ENCODE measurements at regions not wholly inside any gene's neighbourhood (a gene's known extent, or its start where the extent isn't known, plus 50 kb on each side); places are given as distances from the start of the nearest gene placed in this dataset.

DNA sequence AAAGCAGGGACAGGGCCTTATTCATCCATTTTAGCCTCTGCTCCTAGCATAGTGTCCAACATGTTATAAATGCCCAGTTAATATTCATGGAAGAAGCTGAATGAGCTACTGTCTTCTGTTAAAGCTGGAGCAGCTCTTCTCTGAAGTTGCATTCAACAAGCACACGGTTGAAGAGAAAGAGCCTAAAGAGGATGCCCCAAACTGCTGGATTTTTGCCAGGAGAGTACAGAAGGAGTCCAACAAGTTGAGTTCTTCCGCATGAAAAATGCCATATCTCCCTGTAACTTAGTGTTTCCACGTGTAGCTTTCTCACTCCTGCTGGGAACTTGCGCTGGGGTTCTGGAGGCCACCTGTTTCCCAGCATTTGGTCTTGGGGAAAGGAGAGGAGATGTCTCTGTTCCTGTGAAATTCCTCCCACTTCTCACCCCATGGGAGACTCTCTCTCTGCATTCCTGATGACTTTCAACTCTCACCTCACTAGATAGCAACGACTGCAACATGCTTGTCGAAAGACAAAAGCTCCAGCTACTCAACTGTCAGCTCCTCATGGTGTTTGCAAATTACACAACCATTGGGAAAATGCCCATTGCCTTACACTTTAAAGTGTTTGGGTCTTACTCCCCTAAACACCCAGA, 122.8 kb downstream of the KIF4B start:
- H3K4me2 ChIP-seq (ENCODE audit: insufficient read depth, low read length): no peak overlapping the region
- ATAC-seq: no peak
- no peaks in the 10 kb centered on the region for H3K27me3 ChIP-seq (ENCODE audit: control insufficient read depth in 2 of 2, insufficient read depth in 2 of 2, low read length in 2 of 2)
- no peak overlapping the region for H3K4me3 ChIP-seq
- no peaks in the 10 kb centered on the region for H3K79me2 ChIP-seq (ENCODE audit: control insufficient read depth, insufficient read depth, low read length)
- intact Hi-C loops (cut with micrococcal nuclease) (loop anchor here (5.0 kb wide), 2 partner anchors 164 to 1996 kb away; no protein-coding TSS in a partner anchor), in situ Hi-C loops (cut with MboI) (loop anchor here (10.0 kb wide), 1 partner anchor 1998 kb away; no protein-coding TSS in a partner anchor)
- H4K20me1 ChIP-seq (replicated peaks; ENCODE audit: control insufficient read depth, insufficient read depth, low read length): no peaks in the 10 kb centered on the region
- no peak overlapping the region for H2AFZ ChIP-seq (ENCODE audit: low read depth, low read length)
- no TSS peak for BruUV-seq (replicated peaks)
- no peak for DNase-seq (ENCODE audit: extremely low read depth in 1 of 4, low spot score in 3 of 4)
- no peaks in the 10 kb centered on the region for H3K36me3 ChIP-seq (ENCODE audit: control insufficient read depth, insufficient read depth, low read length)
- no peak for FAIRE-seq
- WGBS (ENCODE audit: insufficient coverage, low coverage, missing lambda C conversion rate): 0% methylated on average over 6 of the region's 6 CpGs
- POLR2A ChIA-PET: no interaction called here
- no peaks in the 10 kb centered on the region for H3K9me1 ChIP-seq (ENCODE audit: control insufficient read depth, insufficient read depth, low read length)
- H3K9ac ChIP-seq (ENCODE audit: insufficient read depth in 1 of 2, low read depth in 2 of 2, low read length in 2 of 2): no peak overlapping the region
- H3K9me3 ChIP-seq (replicated peaks; ENCODE audit: control insufficient read depth, insufficient read depth, low read depth, low read length): no peaks in the 10 kb centered on the region
- CTCF ChIA-PET (ENCODE audit: low intra/inter-chr PET ratio): no interaction called here
- no peaks in the 10 kb centered on the region for H3K4me1 ChIP-seq (replicated peaks in 1 of 2; ENCODE audit: control insufficient read depth in 2 of 2, insufficient read depth in 2 of 2, low read length in 2 of 2)
- no peak overlapping the region for H3K27ac ChIP-seq (ENCODE audit: extremely low read depth, low read depth, low read length)
- TF ChIP-seq ZNF197 (CRISPR knock-in tag; IDR thresholded peaks at IDR 0.05; ENCODE audit: low read depth): no peak
- no peak for TF ChIP-seq SRSF7 (optimal IDR thresholded peaks at IDR 0.05; ENCODE audit: low read depth, low read length)
- no peak for TF ChIP-seq CAMTA2 (CRISPR knock-in tag; conservative IDR thresholded peaks at IDR 0.05)
- no peak for TF ChIP-seq RBM39 (optimal IDR thresholded peaks at IDR 0.05; ENCODE audit: low read depth, low read length)
- no peak for TF ChIP-seq HNRNPH1 (optimal IDR thresholded peaks at IDR 0.05; ENCODE audit: low read depth, low read length)
- no peak for TF ChIP-seq NFIX (CRISPR knock-in tag; IDR thresholded peaks at IDR 0.05; ENCODE audit: low read depth)
- TF ChIP-seq EGR1 (conservative IDR thresholded peaks at IDR 0.05): no peak
- TF ChIP-seq, protein P1, sequence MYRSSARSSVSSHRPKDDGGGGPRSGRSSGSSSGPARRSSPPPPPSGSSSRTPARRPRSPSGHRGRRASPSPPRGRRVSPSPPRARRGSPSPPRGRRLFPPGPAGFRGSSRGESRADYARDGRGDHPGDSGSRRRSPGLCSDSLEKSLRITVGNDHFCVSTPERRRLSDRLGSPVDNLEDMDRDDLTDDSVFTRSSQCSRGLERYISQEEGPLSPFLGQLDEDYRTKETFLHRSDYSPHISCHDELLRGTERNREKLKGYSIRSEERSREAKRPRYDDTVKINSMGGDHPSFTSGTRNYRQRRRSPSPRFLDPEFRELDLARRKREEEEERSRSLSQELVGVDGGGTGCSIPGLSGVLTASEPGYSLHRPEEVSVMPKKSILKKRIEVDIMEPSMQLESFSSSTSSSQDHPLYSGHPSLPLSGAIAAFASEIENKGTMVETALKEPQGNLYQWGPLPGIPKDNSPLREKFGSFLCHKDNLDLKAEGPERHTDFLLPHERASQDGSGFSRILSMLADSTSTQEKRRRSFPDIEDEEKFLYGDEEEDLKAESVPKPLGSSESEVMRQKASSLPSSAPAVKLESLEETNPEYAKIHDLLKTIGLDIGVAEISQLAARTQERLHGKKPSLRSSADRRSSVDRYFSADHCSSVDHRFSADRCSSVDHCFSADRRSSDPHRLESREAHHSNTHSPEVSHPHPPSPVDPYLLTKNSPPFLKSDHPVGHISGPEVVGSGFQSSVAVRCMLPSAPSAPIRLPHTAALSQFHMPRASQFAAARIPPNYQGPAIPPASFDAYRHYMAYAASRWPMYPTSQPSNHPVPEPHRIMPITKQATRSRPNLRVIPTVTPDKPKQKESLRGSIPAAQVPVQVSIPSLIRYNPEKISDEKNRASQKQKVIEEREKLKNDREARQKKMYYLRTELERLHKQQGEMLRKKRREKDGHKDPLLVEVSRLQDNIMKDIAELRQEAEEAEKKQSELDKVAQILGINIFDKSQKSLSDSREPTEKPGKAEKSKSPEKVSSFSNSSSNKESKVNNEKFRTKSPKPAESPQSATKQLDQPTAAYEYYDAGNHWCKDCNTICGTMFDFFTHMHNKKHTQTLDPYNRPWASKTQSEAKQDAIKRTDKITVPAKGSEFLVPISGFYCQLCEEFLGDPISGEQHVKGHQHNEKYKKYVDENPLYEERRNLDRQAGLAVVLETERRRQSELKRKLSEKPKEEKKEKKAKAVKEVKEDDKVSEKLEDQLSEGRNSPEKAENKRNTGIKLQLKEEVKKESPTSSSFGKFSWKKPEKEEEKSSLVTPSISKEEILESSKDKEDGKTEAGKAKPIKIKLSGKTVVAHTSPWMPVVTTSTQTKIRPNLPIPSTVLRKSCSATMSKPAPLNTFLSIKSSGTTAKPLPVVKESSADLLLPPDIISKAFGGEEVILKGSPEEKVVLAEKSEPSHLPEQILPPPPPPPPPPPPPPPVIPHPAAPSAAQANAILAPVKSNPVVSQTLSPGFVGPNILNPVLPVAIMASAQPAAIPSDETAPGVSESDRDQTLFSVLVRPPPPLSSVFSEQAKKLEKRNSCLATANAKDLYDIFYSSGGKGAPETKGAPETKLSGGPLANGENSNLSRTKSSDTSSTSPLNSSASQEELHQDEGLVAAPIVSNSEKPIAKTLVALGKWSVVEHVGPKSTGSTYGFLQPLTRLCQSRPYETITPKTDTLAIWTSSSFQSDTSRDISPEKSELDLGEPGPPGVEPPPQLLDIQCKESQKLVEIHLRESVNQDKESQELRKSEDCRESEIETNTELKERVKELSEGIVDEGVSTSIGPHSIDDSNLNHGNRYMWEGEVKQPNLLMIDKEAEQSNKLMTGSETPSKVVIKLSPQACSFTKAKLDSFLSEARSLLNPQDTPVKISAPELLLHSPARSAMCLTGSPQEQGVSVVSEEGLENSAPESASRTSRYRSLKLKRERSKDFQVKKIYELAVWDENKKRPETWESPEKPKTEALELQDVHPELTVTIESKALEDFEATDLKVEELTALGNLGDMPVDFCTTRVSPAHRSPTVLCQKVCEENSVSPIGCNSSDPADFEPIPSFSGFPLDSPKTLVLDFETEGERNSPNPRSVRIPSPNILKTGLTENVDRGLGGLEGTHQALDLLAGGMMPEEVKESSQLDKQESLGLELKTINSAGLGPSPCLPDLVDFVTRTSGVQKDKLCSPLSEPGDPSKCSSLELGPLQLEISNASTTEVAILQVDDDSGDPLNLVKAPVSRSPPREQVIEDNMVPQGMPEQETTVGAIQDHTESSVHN (IDR thresholded peaks at IDR 0.05; ENCODE audit: borderline replicate concordance in 1 of 2, low read depth in 1 of 2): no peak
- no peak for TF ChIP-seq SRSF1 (IDR thresholded peaks at IDR 0.05; ENCODE audit: low read depth, low read length)
- no peak for TF ChIP-seq SP2 (IDR thresholded peaks at IDR 0.05; ENCODE audit: extremely low read depth, low read depth, low read length, poor library complexity, severe bottlenecking)
- TF ChIP-seq, protein P2, sequence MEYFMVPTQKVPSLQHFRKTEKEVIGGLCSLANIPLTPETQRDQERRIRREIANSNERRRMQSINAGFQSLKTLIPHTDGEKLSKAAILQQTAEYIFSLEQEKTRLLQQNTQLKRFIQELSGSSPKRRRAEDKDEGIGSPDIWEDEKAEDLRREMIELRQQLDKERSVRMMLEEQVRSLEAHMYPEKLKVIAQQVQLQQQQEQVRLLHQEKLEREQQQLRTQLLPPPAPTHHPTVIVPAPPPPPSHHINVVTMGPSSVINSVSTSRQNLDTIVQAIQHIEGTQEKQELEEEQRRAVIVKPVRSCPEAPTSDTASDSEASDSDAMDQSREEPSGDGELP (CRISPR knock-in tag; IDR thresholded peaks at IDR 0.05; ENCODE audit: borderline replicate concordance): no peak
- no peak for TF ChIP-seq GABPB2 (CRISPR knock-in tag; conservative IDR thresholded peaks at IDR 0.05)
- TF ChIP-seq HNRNPL (IDR thresholded peaks at IDR 0.05; ENCODE audit: low read depth, low read length): no peak
- no peak for TF ChIP-seq RCOR1 (IDR thresholded peaks at IDR 0.05; ENCODE audit: borderline replicate concordance in 1 of 2, low read depth in 2 of 2, low read length in 2 of 2)
